GM19328 (cell line): ENCODE measurements at regions not wholly inside any gene's neighbourhood (a gene's known extent, or its start where the extent isn't known, plus 50 kb on each side); places are given as distances from the start of the nearest gene placed in this dataset.

Experiments used
- ATAC-seq: cut with Tn5 transposase; IDR thresholded peaks from one replicate; pipeline ENCODE4 v1.9.1; 2021; ENCODE audit warnings: mild to moderate bottlenecking, moderate library complexity; ENCODE audit not compliant: unreplicated experiment

GRCh38 chr4:112982680-112983079 lies 66.8 kb upstream of the ANK2 start:
- no peak for ATAC-seq

GRCh38 chr4:112994732-112995464 lies 54.6 kb upstream of the ANK2 start:
- ATAC-seq = no peak
